ENCODE measurements at regions not wholly inside any gene's neighbourhood (a gene's known extent, or its start where the extent isn't known, plus 50 kb on each side); places are given as distances from the start of the nearest gene placed in this dataset.
"Not testable (repeated sequence)": the region's sequence is repeated elsewhere in the genome, so short reads cannot be mapped to it uniquely, and the experiment has no call there.

- no peak for DNase-seq
- Histone ChIP-seq H3K79me1 (ENCODE audit: low read length) (no peaks in the 10 kb centered on the region), H4K12ac (ENCODE audit: low read depth, low read length) (no peak overlapping the region), H3K4me1 (ENCODE audit: control insufficient read depth in 1 of 2, insufficient read depth in 2 of 2, low read length in 2 of 2) (no peaks in the 10 kb centered on the region), H3K27me3 (ENCODE audit: insufficient read depth, low read length) (no peaks in the 10 kb centered on the region), H3K4me2 (ENCODE audit: low read length) (no peak overlapping the region), H2BK12ac (ENCODE audit: low read length) (no peak overlapping the region), H3K18ac (ENCODE audit: low read length) (no peak overlapping the region), H4K8ac (ENCODE audit: low read depth, low read length) (no peak overlapping the region), H2AK5ac (ENCODE audit: low read length) (no peak overlapping the region), H3K4ac (ENCODE audit: low read depth, low read length) (no peak overlapping the region), H3K14ac (ENCODE audit: low read length) (no peak overlapping the region), H4K91ac (ENCODE audit: low read depth, low read length) (no peak overlapping the region), H2BK5ac (ENCODE audit: low read depth, low read length, poor library complexity) (no peak overlapping the region), H3K23ac (ENCODE audit: low read length) (no peak overlapping the region), H2BK120ac (ENCODE audit: insufficient read depth, low read length, poor library complexity) (no peak overlapping the region), H3K79me2 (ENCODE audit: control insufficient read depth, insufficient read depth, low read length, poor library complexity) (no peaks in the 10 kb centered on the region), H3K9ac (ENCODE audit: low read length) (no peak overlapping the region), H3K9me3 (ENCODE audit: insufficient read depth, low read depth, low read length) (no peaks in the 10 kb centered on the region), H3K27ac (ENCODE audit: low read depth, low read length) (no peak overlapping the region), H3K4me3 (ENCODE audit: low read depth, low read length) (no peak overlapping the region), H2AFZ (ENCODE audit: insufficient read depth, low read length, poor library complexity) (no peak overlapping the region), H3K36me3 (ENCODE audit: control insufficient read depth in 1 of 2, insufficient read depth in 2 of 2, low read length in 2 of 2) (no peaks in the 10 kb centered on the region)
- no CpG with 5 or more reads among the region's 2 CpGs for WGBS (ENCODE audit: extremely low coverage, insufficient coverage, insufficient read length)
These were observed 125.5 kb upstream of the DAP start for GRCh38 chr5:10886497-10886896.

DNA sequence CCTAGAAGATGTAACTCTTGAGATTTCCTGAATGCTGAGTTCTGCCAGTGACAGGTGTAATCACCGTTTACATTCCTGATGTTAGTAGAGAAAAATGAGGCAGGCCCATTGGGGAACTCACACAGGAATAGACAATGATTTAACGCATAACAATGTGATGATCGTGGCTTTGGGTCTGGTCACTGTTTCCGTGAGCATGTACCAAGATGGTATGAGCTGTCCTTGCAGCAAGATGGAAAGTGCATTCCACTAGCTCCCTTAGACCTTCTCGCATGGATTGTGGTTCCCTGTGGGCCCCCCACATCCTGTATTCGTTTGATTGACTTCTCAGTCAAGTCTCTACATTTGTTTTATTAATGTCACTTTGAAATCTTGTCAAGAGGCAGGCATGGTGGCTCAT lies 124.0 kb upstream of the DAP start:
- Histone ChIP-seq H3K14ac (ENCODE audit: low read length) (no peak overlapping the region), H3K36me3 (ENCODE audit: control insufficient read depth in 1 of 2, insufficient read depth in 2 of 2, low read length in 2 of 2) (no peaks in the 10 kb centered on the region), H3K4ac (ENCODE audit: low read depth, low read length) (no peak overlapping the region), H3K4me1 (ENCODE audit: control insufficient read depth in 1 of 2, insufficient read depth in 2 of 2, low read length in 2 of 2) (no peaks in the 10 kb centered on the region), H2BK120ac (ENCODE audit: insufficient read depth, low read length, poor library complexity) (no peak overlapping the region), H2AK5ac (ENCODE audit: low read length) (no peak overlapping the region), H2BK5ac (ENCODE audit: low read depth, low read length, poor library complexity) (no peak overlapping the region), H3K27ac (ENCODE audit: low read depth, low read length) (no peak overlapping the region), H2BK12ac (ENCODE audit: low read length) (no peak overlapping the region), H3K18ac (ENCODE audit: low read length) (no peak overlapping the region), H2AFZ (ENCODE audit: insufficient read depth, low read length, poor library complexity) (no peak overlapping the region), H4K8ac (ENCODE audit: low read depth, low read length) (no peak overlapping the region), H3K79me2 (ENCODE audit: control insufficient read depth, insufficient read depth, low read length, poor library complexity) (no peaks in the 10 kb centered on the region), H3K4me2 (ENCODE audit: low read length) (no peak overlapping the region), H3K9ac (ENCODE audit: low read length) (no peak overlapping the region), H3K23ac (ENCODE audit: low read length) (no peak overlapping the region), H3K4me3 (ENCODE audit: low read depth, low read length) (no peak overlapping the region), H4K91ac (ENCODE audit: low read depth, low read length) (no peak overlapping the region), H4K12ac (ENCODE audit: low read depth, low read length) (no peak overlapping the region), H3K9me3 (ENCODE audit: insufficient read depth, low read depth, low read length) (no peaks in the 10 kb centered on the region), H3K27me3 (ENCODE audit: insufficient read depth, low read length) (no peaks in the 10 kb centered on the region), H3K79me1 (ENCODE audit: low read length) (no peaks in the 10 kb centered on the region)
- DNase-seq, result peak; percentile 64 to 84
- no CpG with 5 or more reads among the region's 6 CpGs for WGBS (ENCODE audit: extremely low coverage, insufficient coverage, insufficient read length)

DNA sequence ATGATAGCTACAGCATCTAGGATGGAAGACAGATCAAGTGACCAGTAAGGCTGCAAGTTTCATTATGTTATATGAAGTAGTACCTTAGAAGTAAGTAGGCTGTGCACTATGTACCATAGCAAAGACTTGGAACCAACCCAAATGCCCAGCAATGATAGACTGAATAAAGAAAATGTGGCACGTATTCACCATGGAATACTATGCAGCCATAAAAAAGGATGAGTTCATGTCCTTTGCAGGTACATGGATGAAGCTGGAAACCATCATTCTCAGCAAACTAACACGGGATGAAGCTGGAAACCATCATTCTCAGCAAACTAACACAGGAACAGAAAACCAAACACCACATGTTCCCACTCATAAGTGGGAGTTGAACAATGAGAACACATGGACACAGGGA lies 122.9 kb upstream of the DAP start:
- not testable (repeated sequence) for H2BK5ac ChIP-seq (ENCODE audit: low read depth, low read length, poor library complexity); H3K18ac ChIP-seq (ENCODE audit: low read length); H2AK5ac ChIP-seq (ENCODE audit: low read length); H3K9me3 ChIP-seq (ENCODE audit: insufficient read depth, low read depth, low read length); H3K36me3 ChIP-seq (ENCODE audit: control insufficient read depth in 1 of 2, insufficient read depth in 2 of 2, low read length in 2 of 2); H3K4ac ChIP-seq (ENCODE audit: low read depth, low read length); H3K4me3 ChIP-seq (ENCODE audit: low read depth, low read length); H3K79me2 ChIP-seq (ENCODE audit: control insufficient read depth, insufficient read depth, low read length, poor library complexity); H2AFZ ChIP-seq (ENCODE audit: insufficient read depth, low read length, poor library complexity); H3K4me1 ChIP-seq (ENCODE audit: control insufficient read depth in 1 of 2, insufficient read depth in 2 of 2, low read length in 2 of 2); H4K91ac ChIP-seq (ENCODE audit: low read depth, low read length); H3K9ac ChIP-seq (ENCODE audit: low read length); H2BK12ac ChIP-seq (ENCODE audit: low read length); H2BK120ac ChIP-seq (ENCODE audit: insufficient read depth, low read length, poor library complexity); H3K4me2 ChIP-seq (ENCODE audit: low read length); H3K14ac ChIP-seq (ENCODE audit: low read length); DNase-seq; H4K8ac ChIP-seq (ENCODE audit: low read depth, low read length); H4K12ac ChIP-seq (ENCODE audit: low read depth, low read length); H3K23ac ChIP-seq (ENCODE audit: low read length); H3K27ac ChIP-seq (ENCODE audit: low read depth, low read length); H3K79me1 ChIP-seq (ENCODE audit: low read length); H3K27me3 ChIP-seq (ENCODE audit: insufficient read depth, low read length)
- WGBS (ENCODE audit: extremely low coverage, insufficient coverage, insufficient read length), result no CpG with 5 or more reads among the region's 2 CpGs

- H3K9me3 ChIP-seq (ENCODE audit: insufficient read depth, low read depth, low read length), result no peaks in the 10 kb centered on the region
- no peak overlapping the region for H4K12ac ChIP-seq (ENCODE audit: low read depth, low read length)
- no peaks in the 10 kb centered on the region for H3K36me3 ChIP-seq (ENCODE audit: control insufficient read depth in 1 of 2, insufficient read depth in 2 of 2, low read length in 2 of 2)
- no peak overlapping the region for H2BK120ac ChIP-seq (ENCODE audit: insufficient read depth, low read length, poor library complexity)
- H3K4me1 ChIP-seq (ENCODE audit: control insufficient read depth in 1 of 2, insufficient read depth in 2 of 2, low read length in 2 of 2), result no peaks in the 10 kb centered on the region
- H3K18ac ChIP-seq (ENCODE audit: low read length), result no peak overlapping the region
- no peak overlapping the region for H2BK12ac ChIP-seq (ENCODE audit: low read length)
- no peak overlapping the region for H4K8ac ChIP-seq (ENCODE audit: low read depth, low read length)
- no peak for DNase-seq
- WGBS (ENCODE audit: extremely low coverage, insufficient coverage, insufficient read length), result no CpG with 5 or more reads among the region's 4 CpGs
- no peak overlapping the region for H3K4me2 ChIP-seq (ENCODE audit: low read length)
- H3K23ac ChIP-seq (ENCODE audit: low read length), result no peak overlapping the region
- H3K9ac ChIP-seq (ENCODE audit: low read length), result no peak overlapping the region
- H4K91ac ChIP-seq (ENCODE audit: low read depth, low read length), result no peak overlapping the region
- H2BK5ac ChIP-seq (ENCODE audit: low read depth, low read length, poor library complexity), result no peak overlapping the region
- no peak overlapping the region for H3K4me3 ChIP-seq (ENCODE audit: low read depth, low read length)
- no peak overlapping the region for H3K27ac ChIP-seq (ENCODE audit: low read depth, low read length)
- no peak overlapping the region for H2AK5ac ChIP-seq (ENCODE audit: low read length)
- no peaks in the 10 kb centered on the region for H3K27me3 ChIP-seq (ENCODE audit: insufficient read depth, low read length)
- no peak overlapping the region for H3K4ac ChIP-seq (ENCODE audit: low read depth, low read length)
- H3K79me1 ChIP-seq (ENCODE audit: low read length), result no peaks in the 10 kb centered on the region
- no peaks in the 10 kb centered on the region for H3K79me2 ChIP-seq (ENCODE audit: control insufficient read depth, insufficient read depth, low read length, poor library complexity)
- no peak overlapping the region for H3K14ac ChIP-seq (ENCODE audit: low read length)
- H2AFZ ChIP-seq (ENCODE audit: insufficient read depth, low read length, poor library complexity), result no peak overlapping the region
These were observed 119.9 kb upstream of the DAP start for GRCh38 chr5:10880934-10881333.
